ENCODE measurements at regions not wholly inside any gene's neighbourhood (a gene's known extent, or its start where the extent isn't known, plus 50 kb on each side); places are given as distances from the start of the nearest gene placed in this dataset.

DNA sequence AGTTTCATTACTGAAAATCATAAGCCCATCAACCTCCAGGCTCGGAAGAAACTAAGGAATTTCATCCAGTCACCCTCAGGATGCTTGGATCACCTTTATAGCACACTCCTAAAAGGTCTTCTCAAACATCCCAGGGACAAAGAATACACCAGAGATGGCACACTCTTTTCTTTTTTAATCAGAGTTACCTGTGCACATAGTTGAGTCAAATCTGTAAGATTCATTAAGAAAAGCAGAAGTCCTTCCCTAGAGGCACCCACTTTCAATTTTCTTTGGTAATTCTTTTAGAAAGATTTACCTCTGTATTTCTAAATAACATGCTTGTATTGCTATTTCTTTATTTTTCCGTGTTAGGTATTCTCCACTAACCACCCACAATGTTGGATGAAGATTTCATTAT is 50.6 kb upstream of the IL6 start:
- no peaks in the 10 kb centered on the region for H3K9me3 ChIP-seq
- H3K27me3 ChIP-seq: no peaks in the 10 kb centered on the region
- no peak overlapping the region for H3K4me3 ChIP-seq
- no peaks in the 10 kb centered on the region for H3K4me1 ChIP-seq (ENCODE audit: insufficient read depth)
- no peak overlapping the region for H3K27ac ChIP-seq
- WGBS, 3 donors: 35 to 55% (median 41%) methylated on average over 2 of the region's 2 CpGs
- no peaks in the 10 kb centered on the region for H3K36me3 ChIP-seq
- TF ChIP-seq, protein P1, sequence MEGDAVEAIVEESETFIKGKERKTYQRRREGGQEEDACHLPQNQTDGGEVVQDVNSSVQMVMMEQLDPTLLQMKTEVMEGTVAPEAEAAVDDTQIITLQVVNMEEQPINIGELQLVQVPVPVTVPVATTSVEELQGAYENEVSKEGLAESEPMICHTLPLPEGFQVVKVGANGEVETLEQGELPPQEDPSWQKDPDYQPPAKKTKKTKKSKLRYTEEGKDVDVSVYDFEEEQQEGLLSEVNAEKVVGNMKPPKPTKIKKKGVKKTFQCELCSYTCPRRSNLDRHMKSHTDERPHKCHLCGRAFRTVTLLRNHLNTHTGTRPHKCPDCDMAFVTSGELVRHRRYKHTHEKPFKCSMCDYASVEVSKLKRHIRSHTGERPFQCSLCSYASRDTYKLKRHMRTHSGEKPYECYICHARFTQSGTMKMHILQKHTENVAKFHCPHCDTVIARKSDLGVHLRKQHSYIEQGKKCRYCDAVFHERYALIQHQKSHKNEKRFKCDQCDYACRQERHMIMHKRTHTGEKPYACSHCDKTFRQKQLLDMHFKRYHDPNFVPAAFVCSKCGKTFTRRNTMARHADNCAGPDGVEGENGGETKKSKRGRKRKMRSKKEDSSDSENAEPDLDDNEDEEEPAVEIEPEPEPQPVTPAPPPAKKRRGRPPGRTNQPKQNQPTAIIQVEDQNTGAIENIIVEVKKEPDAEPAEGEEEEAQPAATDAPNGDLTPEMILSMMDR (IDR thresholded peaks at IDR 0.05): no peak
- TF ChIP-seq EP300 (IDR thresholded peaks at IDR 0.05) (no peak), POLR2A (IDR thresholded peaks at IDR 0.05) (no peak)
- intact Hi-C loops (cut with DNase I): no loop called here
- DNase-seq: no peak

GRCh38 chr7:22675917-22676343 is 51.1 kb upstream of the IL6 start:
- Histone ChIP-seq H3K36me3 (no peaks in the 10 kb centered on the region), H3K4me3 (no peak overlapping the region), H3K4me1 (ENCODE audit: insufficient read depth) (no peaks in the 10 kb centered on the region), H3K27ac (no peak overlapping the region), H3K9me3 (no peaks in the 10 kb centered on the region), H3K27me3 (no peaks in the 10 kb centered on the region)
- 28 to 55% (median 49%) methylated on average over 2 of the region's 2 CpGs for WGBS, 3 donors
- intact Hi-C loops (cut with DNase I): no loop called here
- DNase-seq: no peak
- TF ChIP-seq, protein P1 (IDR thresholded peaks at IDR 0.05): no peak

GRCh38 chr7:22675421-22675820 is 51.6 kb upstream of the IL6 start:
- intact Hi-C loops (cut with DNase I): no loop called here
- TF ChIP-seq, protein P1 (IDR thresholded peaks at IDR 0.05): no peak
- TF ChIP-seq POLR2A (IDR thresholded peaks at IDR 0.05): no peak
- TF ChIP-seq EP300 (IDR thresholded peaks at IDR 0.05): no peak
- Histone ChIP-seq H3K4me1 (ENCODE audit: insufficient read depth) (no peaks in the 10 kb centered on the region), H3K36me3 (no peaks in the 10 kb centered on the region), H3K27me3 (no peaks in the 10 kb centered on the region), H3K4me3 (no peak overlapping the region), H3K27ac (no peak overlapping the region), H3K9me3 (no peaks in the 10 kb centered on the region)
- no peak for DNase-seq
- 72 to 79% (median 75%) methylated on average over 5 of the region's 5 CpGs for WGBS, 3 donors

- Histone ChIP-seq H3K36me3 (no peaks in the 10 kb centered on the region), H3K27ac (no peak overlapping the region), H3K9me3 (no peaks in the 10 kb centered on the region), H3K27me3 (no peaks in the 10 kb centered on the region), H3K4me3 (no peak overlapping the region), H3K4me1 (ENCODE audit: insufficient read depth) (no peaks in the 10 kb centered on the region)
- TF ChIP-seq EP300 (IDR thresholded peaks at IDR 0.05) (no peak), POLR2A (IDR thresholded peaks at IDR 0.05) (no peak)
- TF ChIP-seq, protein P1 (IDR thresholded peaks at IDR 0.05): no peak
- DNase-seq: no peak
- intact Hi-C loops (cut with DNase I): no loop called here
- 35 to 46% (median 39%) methylated on average over 6 of the region's 6 CpGs for WGBS, 3 donors
Observed at GRCh38 chr7:22672846-22673680, 53.9 kb upstream of the IL6 start.

Data from ovary (tissue), 7 donors.